ENCODE measurements at regions not wholly inside any gene's neighbourhood (a gene's known extent, or its start where the extent isn't known, plus 50 kb on each side); places are given as distances from the start of the nearest gene placed in this dataset.

DNA sequence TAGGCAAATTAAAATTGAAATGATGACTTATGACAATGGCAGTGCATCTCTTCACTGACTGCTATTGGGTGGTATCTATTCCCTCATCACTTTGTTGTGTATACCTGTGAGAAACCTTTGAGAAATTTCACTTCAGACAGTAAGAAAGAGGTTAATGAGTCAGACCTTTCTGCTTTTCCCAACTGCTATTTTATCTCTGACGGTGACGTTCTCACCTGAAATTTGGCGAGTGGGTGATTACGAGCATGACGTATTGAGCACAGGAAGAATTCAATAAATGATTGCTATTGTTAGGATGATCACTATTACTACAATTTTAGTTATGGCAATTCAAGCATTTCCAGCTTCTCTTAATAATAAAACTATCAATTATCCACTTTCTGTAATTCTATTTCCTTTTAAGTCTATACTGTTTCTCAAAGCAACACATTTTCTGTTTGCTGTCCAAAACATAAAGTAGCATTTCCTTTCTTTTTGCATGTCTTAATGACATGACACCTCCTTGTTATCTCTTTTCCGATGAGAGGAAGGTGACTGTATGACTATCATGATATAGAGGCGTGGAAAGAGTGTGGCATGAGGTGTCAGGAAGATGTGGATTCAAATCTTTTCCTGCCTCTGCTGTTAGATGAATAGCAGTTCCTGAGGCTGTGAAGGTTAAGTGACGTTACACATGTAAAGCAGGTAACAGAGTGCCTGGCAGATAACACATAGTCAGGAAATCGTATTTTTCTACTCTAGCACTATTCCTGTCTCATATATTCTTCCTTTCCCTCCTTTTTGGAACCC, 504.9 kb upstream of the SEMA6D start:
- Histone ChIP-seq H2AFZ (ENCODE audit: low read length) (no peak overlapping the region), H4K20me1 (ENCODE audit: control insufficient read depth, insufficient read depth, insufficient read length) (no peaks in the 10 kb centered on the region), H3K14ac (ENCODE audit: insufficient read depth, low read length) (no peak overlapping the region), H3K4me1 (ENCODE audit: insufficient read depth, low read length) (no peaks in the 10 kb centered on the region; the same call in 1 of the 2 replicates), H4K5ac (ENCODE audit: insufficient read length, low read depth, low read length) (no peak overlapping the region), H2BK120ac (ENCODE audit: low read depth, low read length, poor library complexity, severe bottlenecking) (no peak overlapping the region), H2AK5ac (ENCODE audit: insufficient read length, low read length) (no peak overlapping the region), H2BK5ac (ENCODE audit: insufficient read length, low read length) (no peak overlapping the region), H3K4me2 (ENCODE audit: insufficient read depth, insufficient read length, low read length) (no peak overlapping the region), H3K79me2 (ENCODE audit: insufficient read depth, low read length) (no peaks in the 10 kb centered on the region), H4K91ac (ENCODE audit: insufficient read length, low read depth, low read length) (no peak overlapping the region), H3K23me2 (ENCODE audit: insufficient read length, low read depth, low read length, poor library complexity, severe bottlenecking) (no peaks in the 10 kb centered on the region), H2BK12ac (ENCODE audit: insufficient read length, low read depth, low read length) (no peak overlapping the region), H3K27ac (ENCODE audit: insufficient read length, low read depth, low read length) (no peak overlapping the region), H2BK15ac (ENCODE audit: low read depth, low read length) (no peak overlapping the region), H3K4ac (ENCODE audit: low read depth, low read length) (no peak overlapping the region), H3K27me3 (ENCODE audit: insufficient read depth, low read length) (no peaks in the 10 kb centered on the region), H2BK20ac (ENCODE audit: low read depth, low read length, poor library complexity, severe bottlenecking) (no peak overlapping the region), H3K18ac (ENCODE audit: insufficient read length, low read depth, low read length) (no peak overlapping the region), H3K56ac (ENCODE audit: insufficient read length, low read depth, low read length) (no peak overlapping the region), H3K9ac (ENCODE audit: extremely low read depth, insufficient read length, low read length) (no peak overlapping the region), H4K8ac (replicated peaks; ENCODE audit: insufficient read length, low read depth, low read length) (no peak overlapping the region), H3K79me1 (ENCODE audit: insufficient read depth, low read depth, low read length, poor library complexity, severe bottlenecking) (no peaks in the 10 kb centered on the region), H3K9me3 (ENCODE audit: control insufficient read depth, low read depth, low read length) (no peaks in the 10 kb centered on the region), H3T11ph (ENCODE audit: low read length) (no peak overlapping the region), H3K23ac (ENCODE audit: insufficient read length, low read depth, low read length) (no peak overlapping the region)
- no peak overlapping the region for H3K27ac Mint-ChIP-seq
- no peak overlapping the region for H3K4me3 Mint-ChIP-seq
- WGBS (ENCODE audit: extremely low coverage, insufficient read length, low lambda C conversion rate): no CpG with 5 or more reads among the region's 9 CpGs
- DNase-seq: no peak
- peaks cover 9 to 17% of the 10 kb centered on the region in 2 experiments; a peak in 3 of 4 replicates for H3K4me1 Mint-ChIP-seq
- no peaks in the 10 kb centered on the region; a peak in 1 of 7 replicates for H3K36me3 Mint-ChIP-seq (ENCODE audit: insufficient read depth in 1 of 3, low read depth in 3 of 3)
- H3K9me3 Mint-ChIP-seq: no peaks in the 10 kb centered on the region
- H3K27me3 Mint-ChIP-seq (ENCODE audit: low read depth): no peaks in the 10 kb centered on the region
- TF ChIP-seq, protein P1, sequence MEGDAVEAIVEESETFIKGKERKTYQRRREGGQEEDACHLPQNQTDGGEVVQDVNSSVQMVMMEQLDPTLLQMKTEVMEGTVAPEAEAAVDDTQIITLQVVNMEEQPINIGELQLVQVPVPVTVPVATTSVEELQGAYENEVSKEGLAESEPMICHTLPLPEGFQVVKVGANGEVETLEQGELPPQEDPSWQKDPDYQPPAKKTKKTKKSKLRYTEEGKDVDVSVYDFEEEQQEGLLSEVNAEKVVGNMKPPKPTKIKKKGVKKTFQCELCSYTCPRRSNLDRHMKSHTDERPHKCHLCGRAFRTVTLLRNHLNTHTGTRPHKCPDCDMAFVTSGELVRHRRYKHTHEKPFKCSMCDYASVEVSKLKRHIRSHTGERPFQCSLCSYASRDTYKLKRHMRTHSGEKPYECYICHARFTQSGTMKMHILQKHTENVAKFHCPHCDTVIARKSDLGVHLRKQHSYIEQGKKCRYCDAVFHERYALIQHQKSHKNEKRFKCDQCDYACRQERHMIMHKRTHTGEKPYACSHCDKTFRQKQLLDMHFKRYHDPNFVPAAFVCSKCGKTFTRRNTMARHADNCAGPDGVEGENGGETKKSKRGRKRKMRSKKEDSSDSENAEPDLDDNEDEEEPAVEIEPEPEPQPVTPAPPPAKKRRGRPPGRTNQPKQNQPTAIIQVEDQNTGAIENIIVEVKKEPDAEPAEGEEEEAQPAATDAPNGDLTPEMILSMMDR (conservative IDR thresholded peaks at IDR 0.05): no peak

All from H9 (cell line).